Lower leg skin (tissue), 3 donors: ENCODE measurements at regions not wholly inside any gene's neighbourhood (a gene's known extent, or its start where the extent isn't known, plus 50 kb on each side); places are given as distances from the start of the nearest gene placed in this dataset.

ENCODE experiments used
- CTCF ChIP-seq, 3 donors: fragments of 450-650 bp; IDR thresholded peaks; one replicate each; pipeline ENCODE4 v1.5.1; 2016; ENCODE audit warnings: antibody characterized with exemption in 3 of 3, mild to moderate bottlenecking in 3 of 3, moderate library complexity in 2 of 3
- POLR2A ChIP-seq, 2 donors: fragments of 450-650 bp; IDR thresholded peaks; one replicate each; pipeline ENCODE4 v1.6.1; 2016 to 2017; ENCODE audit warnings: antibody characterized with exemption in 2 of 2, mild to moderate bottlenecking in 1 of 2, moderate library complexity in 1 of 2

GRCh38 chr5:52051759-52052158, 668.5 kb downstream of the ISL1 start:
- TF ChIP-seq CTCF (IDR thresholded peaks at IDR 0.05): no peak
- no peak for TF ChIP-seq POLR2A (IDR thresholded peaks at IDR 0.05)
